Endometrium (tissue), 2 donors: ENCODE measurements at regions not wholly inside any gene's neighbourhood (a gene's known extent, or its start where the extent isn't known, plus 50 kb on each side); places are given as distances from the start of the nearest gene placed in this dataset.

ENCODE experiments used
- FAIRE-seq: peaks from 2 replicates; lab custom pipeline; 2012; peaks lifted over from hg19 to GRCh38; lab: Jason Lieb, UNC
- donor health status: control.
- donor health status: control.

DNA sequence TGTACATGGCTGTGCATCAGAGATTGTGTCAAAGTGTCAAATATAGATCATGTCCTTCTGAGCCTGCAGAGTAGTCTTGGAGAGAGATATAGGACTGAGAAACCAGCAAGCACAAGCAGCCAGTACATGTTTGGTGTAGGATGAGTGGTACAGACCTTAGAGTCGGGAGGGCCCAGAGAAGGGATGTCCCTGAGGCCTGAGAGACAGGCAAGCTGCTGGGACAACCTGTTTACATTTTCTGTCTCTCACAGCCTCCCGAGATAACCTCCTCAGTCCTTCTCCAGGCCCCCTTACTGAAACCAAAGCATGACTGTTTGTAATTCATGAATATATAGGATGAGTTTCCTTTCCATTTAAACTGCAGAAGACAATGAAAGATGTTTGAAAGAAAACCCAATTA lies 182.4 kb upstream of the STT3B start:
- no peak for FAIRE-seq

DNA sequence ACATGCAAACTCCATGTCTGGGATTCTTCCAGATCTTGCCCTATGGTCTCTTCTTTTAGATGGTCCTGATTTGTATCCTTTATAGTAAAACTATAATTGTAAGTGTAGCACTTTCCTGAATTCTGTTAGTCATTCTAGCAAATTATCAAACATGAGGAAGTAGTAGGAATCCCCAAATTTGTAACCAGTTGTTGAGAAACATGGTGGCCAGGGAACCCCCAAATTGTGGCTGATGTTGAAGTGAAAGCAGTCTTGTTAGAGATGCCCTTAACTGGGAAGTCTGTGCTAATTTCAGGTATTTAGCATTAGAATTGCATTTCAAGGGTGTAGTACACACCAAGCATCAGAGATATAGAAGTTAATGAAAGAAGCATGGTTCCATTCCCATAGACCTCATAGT lies 180.4 kb upstream of the STT3B start:
- no peak for FAIRE-seq

DNA sequence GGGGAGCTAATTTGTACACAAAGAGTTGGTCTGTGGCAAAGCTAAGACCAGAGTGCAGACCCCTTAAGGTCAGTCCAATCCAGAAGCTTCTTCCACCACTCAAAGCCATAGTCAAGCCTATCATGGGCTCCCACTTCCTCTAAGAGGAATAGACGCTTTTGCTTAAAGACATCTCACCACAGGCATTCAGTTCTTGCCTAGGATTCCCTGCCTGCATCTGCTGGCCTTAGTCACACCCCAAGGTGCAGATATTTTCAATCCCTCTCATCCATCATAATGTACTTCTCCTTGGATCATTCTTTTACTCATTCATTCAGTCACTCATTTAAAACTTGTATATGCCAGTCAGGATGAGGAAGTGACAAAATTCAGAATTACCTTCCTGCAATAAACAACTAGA lies 179.6 kb upstream of the STT3B start:
- FAIRE-seq = no peak

DNA sequence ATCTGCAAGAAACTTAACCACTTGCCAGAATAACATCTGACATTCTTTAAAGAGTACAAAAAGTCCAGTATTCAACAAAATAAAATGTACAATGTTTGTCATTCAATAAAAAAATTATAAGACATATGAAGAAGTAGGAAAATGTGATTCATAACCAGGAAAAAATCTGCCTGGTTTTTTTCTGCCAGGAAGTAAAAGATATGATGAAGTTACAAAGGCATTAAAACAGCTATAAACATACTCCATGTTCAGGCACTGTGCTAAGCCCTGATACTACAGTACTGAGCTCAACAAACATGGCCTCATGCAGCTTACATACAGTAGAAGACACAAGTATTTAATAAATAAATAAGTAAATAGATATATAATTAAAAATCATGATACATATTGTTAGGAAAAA lies 178.4 kb upstream of the STT3B start:
- no peak for FAIRE-seq

DNA sequence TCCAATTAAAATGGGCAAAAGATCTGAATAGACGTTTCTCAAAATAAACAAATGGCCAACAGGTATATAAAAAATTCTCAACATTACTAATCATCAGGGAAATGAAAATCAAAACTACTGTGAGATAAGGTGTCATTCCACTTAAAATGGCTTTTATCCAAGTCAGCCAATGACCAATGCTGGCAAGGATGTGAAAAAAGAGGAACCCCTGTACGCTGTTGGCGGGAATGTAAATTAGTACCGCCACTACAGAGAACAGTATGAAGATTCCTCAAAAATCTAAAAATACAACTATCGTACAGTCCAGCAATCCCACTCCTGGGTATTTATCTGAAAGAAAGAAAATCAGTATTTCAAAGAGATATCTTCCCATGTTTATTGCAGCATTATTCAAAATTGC lies 176.9 kb upstream of the STT3B start:
- no peak for FAIRE-seq

- FAIRE-seq = no peak
Observed at GRCh38 chr3:31356941-31357340, 175.8 kb upstream of the STT3B start.

- no peak for FAIRE-seq
Observed at GRCh38 chr3:31357451-31357850, 175.3 kb upstream of the STT3B start.

GRCh38 chr3:31358473-31359070 lies 174.2 kb upstream of the STT3B start:
- FAIRE-seq = no peak

DNA sequence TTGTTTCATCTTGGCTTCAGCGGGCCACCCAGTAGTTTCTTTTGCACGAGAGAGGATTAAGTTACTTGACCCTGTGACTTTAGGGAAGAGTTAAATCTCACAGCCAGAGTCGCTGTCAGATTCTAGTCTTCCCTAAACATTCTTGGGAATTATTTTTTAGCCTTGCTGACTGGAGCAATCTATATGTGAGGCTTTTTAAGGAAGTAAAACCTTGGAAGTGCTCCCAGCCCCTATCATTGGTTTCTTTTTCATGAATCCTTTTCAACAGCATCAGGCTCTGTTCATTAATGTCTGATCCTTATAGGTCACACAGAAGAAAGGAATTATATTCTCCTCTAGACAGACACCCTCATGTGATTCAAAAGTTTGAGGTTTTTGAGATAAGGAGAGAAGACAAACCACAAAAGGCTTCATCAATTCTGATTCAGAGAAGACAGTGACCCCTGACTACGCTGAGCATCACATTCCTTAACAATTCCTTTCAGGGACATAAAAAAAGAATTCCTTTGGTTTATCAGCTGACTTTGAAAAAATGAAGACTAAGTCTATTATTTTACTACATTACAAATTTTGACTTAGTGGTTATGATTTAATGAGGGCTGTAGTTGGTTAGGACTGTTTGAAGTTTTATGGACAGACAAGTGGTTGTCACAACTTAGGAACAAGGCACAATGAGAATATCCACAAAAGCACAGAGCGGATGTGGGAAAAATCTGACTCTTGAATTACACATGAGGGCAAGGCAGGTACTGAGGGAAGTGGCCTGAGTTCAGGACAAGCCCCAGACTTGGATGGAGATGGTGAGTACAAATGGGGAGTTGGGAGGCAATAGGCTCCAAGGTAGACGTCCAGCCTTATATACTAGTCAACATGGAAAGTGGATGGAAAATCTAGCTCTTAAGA lies 171.1 kb upstream of the STT3B start:
- no peak for FAIRE-seq

GRCh38 chr3:31364188-31364587 lies 168.5 kb upstream of the STT3B start:
- no peak for FAIRE-seq

GRCh38 chr3:31364711-31365110 lies 168.0 kb upstream of the STT3B start:
- no peak for FAIRE-seq

- FAIRE-seq = no peak
Observed at GRCh38 chr3:31367518-31367917, 165.2 kb upstream of the STT3B start.

DNA sequence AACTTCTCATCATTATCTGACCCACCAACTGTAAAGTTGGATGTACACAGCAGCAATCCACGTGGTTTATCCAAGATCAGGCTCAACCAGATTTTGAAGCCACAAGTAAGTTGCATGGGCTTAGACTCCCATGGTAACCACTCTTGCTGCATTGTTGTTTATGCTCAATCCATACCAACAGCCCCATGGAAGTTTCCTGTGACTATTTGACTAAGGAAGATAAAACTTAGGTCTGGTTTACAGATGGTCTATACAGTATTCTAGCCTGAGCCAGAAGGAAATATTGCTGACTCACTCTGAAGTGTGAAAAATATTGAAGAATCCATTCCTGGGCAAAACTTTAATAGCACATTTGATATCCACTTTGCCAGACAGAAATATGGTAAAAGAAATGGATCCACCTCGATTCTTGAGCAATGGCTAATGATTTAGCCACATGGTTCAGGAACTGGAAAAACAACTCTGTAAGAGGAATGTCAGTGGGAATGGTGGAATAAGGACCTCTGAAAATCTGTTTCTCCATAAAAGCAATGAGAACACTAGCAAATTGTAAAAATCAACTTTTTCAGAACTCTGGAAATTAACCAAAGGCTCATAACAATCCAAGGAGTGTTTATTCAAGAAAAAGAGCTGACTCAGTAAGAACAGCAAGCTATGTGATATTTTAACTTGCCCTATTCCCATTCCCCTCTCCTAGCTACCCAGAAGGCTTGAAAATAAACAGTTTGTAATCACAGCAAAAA lies 162.9 kb upstream of the STT3B start:
- FAIRE-seq = no peak

DNA sequence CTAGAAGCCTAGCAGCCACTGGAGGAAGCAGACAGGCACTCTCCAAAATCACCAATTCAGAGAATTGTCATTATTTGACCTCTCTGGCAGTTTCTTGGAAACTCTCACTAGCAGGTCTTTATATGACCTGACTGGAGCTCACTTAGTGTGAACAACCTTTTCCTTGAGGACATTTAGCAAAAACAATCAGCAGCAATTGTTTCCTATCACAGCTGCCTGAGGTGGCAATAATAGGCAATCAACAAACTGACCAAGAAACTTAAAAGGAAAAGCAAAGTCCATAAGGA lies 162.4 kb upstream of the STT3B start:
- FAIRE-seq = no peak

DNA sequence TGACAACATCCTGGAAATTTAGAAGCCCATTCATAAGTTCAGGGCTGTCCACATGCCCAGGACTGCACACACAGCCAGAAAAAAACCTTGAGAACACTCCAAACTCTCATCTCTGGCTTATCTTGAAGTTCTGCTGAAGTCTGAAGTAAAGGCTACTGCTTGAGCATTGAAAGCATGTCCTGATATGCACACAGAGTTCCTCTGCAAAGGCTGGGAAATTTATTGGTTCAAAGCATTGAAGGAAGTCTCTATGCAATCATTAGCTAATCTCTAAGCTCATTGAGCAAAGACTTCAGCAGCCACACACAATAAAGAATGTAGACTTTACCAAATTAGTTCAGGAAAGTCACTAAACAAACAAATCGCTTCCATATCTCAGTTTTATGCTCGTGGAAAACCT lies 162.0 kb upstream of the STT3B start:
- no peak for FAIRE-seq

GRCh38 chr3:31371484-31372177 lies 161.1 kb upstream of the STT3B start:
- FAIRE-seq = no peak

- FAIRE-seq = no peak
Observed at GRCh38 chr3:31373681-31374080, 159.0 kb upstream of the STT3B start.

- no peak for FAIRE-seq
Observed at GRCh38 chr3:31377045-31377642, 155.6 kb upstream of the STT3B start.

DNA sequence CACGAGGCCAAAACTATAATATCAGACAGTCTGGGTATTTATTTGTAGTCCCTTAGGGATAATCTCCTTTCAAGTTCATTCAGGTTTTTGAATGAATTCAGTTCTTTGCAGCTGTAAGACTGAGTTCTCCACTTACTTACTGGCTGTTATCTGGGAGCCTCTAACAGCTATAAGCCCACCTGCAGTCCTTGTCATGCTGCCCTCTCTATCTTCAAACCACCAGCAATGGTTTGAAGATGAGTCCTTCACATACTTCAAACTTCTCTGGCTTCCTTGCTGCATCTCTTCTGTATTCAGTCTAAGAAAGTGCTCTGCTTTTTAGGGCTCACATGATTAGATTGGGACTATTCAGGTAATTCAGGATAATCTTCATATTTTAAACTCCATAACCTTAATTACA lies 154.5 kb upstream of the STT3B start:
- no peak for FAIRE-seq

DNA sequence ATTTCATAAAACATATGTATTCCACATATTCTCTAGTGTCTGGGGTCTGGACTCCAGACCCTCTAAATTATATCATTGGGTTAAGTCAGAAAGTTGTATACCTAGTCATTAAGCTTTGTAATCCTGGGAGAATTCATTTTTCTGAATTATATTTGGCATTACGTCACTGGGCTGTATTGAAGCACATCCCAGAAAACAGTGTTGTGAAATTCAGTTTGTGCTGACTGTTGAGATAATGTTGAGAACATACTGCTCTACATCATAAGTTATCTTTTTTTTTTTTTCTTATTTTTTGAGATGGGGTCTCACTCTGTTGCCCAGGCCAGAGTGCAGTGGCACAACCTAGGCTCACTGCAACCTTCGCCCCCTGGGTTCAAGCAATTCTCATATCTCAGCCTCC lies 153.1 kb upstream of the STT3B start:
- FAIRE-seq = no peak

DNA sequence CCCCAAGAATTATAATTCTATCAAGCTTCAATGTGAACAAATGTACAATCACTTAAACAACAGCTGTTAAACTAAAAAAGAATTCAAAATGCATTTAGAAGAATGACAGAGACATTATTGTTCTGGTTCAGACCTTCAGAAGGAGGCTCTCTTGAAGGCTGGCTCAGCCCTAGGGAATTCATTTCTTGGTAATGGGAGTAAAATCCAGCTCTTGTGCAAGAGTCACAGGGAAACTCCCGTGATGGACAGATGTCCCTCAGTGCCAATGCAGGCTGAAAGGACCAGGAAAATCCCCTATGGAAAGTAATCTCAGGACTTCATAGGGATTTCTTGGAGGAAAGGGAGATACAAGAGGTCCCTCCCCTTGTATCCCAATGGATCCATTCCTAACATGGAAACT lies 149.9 kb upstream of the STT3B start:
- FAIRE-seq = no peak

- FAIRE-seq = no peak
Observed at GRCh38 chr3:31384117-31384516, 148.6 kb upstream of the STT3B start.
